ENCODE measurements at regions not wholly inside any gene's neighbourhood (a gene's known extent, or its start where the extent isn't known, plus 50 kb on each side); places are given as distances from the start of the nearest gene placed in this dataset.
A peak's percentile ranks its signal among the peaks of the same experiment; 100 is the strongest.

DNA sequence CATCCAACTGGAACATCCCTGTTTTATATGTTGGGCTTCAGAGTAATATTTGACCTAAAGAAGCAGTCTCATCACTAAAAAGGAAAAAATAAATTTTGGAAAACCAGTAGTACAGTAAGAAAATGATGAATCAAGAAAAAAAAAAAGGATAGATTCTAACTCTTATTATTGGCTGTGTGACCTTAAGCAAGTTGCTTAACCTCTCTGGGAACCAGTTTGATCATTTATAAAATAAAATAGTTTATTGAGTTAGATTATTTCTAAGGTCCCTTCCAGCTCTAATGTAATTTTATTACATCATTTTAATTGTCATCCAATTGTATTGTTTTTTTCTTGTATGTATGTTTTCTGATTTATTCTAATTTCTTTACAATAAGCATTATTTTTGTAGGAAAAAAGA is 127.0 kb downstream of the PRELID2 start:
- DNase-seq, result no peak

DNA sequence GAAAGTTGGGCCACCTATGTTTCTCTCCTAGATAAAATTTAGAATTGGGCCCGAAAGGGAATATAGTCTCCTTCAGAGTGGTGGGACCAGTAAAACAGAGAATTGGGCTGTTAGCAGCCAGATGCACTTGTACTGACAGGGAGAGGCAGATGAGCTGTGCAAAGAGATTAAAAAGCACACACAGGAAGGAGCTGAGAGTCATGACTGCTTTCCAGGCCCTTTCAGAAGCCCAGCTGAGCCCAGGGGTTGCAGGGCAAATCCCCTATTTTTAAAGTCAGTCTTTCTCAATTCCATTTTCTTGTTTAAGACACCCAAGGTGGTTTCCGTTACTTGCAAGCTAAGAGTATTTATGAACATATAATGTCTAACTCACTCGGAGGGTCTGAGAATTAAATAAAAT is 130.4 kb downstream of the PRELID2 start:
- DNase-seq, result no peak

DNA sequence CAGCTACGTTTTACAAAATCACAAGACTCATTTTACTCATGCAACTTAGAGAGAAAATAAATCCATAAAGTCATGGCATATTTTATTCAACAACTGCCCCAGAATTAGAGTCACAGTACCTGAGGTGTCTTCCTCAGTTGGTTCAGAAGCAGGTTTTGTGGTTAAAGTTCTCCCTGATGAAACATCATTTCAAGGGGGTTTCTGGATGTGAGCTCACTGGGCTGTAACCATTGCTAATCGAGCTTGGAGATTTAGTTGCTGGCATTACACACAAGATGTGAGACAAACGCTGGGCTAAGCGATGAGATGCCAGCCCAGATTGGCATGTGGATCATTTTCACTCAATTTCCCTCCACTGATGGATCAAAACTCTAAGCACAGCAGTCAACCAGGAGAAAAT is 131.3 kb downstream of the PRELID2 start:
- DNase-seq, result no peak

DNA sequence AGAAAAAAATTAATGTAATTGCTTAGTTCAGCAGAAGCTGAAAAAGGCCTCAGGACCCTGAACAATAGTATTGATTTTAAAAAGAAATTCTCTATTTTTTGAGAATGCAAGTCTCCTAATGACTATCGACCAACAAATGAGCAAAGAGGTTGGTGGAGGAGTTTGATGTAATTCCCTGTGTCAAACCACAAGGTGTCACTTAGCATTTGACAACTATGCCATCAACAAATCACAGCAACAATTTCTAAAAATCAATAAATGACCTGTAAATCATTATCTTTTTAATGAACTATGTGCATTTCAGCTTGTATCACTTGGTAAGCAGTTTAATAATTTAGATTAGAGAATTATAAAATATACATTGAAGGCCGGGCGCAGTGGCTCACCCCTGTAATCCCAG is 133.7 kb downstream of the PRELID2 start:
- DNase-seq, result no peak

DNA sequence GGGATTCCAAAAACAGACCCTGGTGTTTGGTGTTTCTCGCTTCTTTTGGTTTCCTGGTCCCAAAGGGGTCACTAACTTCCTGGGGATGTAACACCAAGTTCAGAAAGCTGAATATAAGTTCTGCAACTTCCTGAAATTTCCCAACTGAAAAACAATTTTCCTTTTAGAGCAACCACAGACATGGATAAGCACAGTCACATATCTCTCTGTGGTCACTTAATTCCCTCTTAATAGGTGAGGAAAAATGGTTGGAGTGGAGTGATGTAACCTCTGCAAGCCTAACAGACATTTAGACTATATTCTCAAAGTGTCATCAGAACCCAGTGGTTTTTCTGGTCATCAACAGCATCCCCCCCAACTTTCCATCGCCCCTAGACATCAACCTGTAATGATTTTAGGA is 135.3 kb downstream of the PRELID2 start:
- DNase-seq, result no peak

DNA sequence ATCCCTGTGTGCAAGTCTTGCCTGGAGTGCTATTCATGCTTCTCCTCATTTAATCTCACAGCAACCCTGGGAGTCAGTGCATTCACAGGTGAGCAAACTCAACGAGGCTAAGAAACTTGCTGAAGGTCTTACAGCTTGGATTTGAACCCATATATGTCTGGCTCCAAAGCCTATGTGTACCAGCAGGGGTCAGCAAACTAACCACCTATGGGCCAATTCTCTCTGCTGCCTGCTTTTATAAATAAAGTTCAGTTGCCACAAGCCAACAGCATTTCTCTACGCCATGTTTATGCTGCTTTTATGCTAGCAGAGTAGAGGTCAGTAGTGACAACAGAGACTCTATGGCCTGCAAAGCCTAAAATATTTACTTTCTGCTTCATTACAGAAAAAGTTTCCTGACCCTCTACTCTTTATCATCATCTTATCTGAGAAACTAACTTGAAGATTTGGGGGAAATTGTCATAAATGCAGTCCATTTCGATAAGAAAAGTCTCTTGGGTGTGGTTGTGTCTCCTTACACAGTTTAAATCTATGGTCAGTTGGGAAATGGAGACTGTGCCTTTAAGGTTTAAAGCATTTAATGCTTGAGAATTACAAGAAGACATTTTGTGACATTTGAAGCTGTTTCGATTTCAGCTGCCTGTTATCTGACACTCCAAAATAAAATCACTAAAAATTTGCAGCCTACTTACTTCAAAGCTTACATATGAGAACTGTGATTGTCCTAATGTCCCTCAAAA is 137.7 kb downstream of the PRELID2 start:
- peak in 1 of 2 experiments; percentile 25 for DNase-seq

DNA sequence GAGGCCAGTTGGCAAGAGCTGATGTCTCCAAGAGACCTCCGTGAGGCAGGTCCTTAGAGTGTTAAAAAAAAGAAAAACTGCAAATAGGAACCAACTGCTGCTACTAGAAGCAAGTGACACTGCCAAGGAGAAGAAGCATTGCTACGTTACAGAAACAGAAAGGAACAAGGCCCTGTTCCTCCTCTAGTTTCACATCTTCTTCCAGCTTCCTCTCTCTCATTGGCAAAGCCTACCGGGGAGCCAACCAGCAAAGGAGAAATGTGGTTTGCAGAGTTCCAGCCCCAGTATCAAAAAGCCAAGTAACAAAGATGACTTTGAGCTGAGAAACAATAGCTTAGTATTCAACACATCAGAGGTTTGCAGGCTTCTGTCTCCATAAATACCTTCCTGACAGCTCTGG is 145.9 kb downstream of the PRELID2 start:
- no peak for DNase-seq

DNA sequence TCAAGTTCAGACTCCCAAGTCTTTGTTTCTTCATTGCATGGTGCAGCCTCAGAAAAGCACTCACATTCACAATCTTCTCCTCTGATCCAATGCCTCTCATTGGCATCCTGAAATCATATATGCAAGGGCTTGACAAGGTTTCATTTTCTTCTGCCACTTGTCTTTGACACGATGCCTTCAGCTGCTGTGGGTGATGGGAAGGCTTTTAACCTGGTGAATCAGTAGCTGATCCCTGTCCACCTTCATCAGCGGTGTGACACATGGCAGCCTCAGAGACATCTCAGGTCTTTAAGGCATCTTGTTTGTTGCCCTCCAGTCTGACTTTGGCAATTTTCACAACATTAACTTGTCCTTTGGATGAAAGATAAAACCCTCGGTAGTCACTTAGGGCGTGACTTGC is 147.2 kb downstream of the PRELID2 start:
- no peak for DNase-seq

DNA sequence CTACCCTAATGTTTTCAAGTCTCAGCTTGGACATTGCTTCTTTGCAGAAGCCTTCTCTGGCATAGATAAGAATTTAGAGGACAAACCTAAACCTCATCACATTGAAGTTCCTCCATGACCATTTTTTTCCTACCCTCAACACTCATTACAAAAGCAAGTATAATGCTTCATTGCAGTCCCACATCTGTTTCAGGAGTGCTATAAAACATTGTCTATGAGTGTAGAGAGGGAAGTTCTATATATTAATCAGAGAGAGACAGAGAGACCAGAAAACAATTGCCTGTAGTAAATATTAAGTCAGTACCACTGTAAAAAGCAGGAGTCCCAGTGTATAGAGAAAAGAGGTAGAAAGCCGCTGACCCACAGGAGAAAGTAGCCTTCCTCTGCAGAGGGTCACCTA is 149.7 kb downstream of the PRELID2 start:
- DNase-seq, result no peak

DNA sequence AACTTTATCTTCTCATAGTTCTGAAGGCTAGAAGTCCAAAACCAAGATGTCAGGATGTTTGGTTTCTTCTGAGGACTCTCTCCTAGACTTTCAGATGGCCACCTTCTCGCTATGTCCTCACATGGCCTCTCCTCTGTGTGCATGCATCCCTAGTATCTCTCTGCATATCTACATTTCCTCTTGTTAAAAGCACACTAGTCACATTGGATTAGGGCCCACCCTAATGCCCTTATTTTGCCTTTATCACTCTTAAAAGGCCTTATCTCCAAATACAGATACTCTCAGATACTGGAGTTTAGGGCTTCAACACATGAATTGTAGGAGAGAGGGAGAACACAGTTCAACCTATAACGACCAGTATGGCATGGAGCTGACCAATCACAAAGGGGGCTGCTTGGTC is 151.7 kb downstream of the PRELID2 start:
- DNase-seq, result no peak

DNA sequence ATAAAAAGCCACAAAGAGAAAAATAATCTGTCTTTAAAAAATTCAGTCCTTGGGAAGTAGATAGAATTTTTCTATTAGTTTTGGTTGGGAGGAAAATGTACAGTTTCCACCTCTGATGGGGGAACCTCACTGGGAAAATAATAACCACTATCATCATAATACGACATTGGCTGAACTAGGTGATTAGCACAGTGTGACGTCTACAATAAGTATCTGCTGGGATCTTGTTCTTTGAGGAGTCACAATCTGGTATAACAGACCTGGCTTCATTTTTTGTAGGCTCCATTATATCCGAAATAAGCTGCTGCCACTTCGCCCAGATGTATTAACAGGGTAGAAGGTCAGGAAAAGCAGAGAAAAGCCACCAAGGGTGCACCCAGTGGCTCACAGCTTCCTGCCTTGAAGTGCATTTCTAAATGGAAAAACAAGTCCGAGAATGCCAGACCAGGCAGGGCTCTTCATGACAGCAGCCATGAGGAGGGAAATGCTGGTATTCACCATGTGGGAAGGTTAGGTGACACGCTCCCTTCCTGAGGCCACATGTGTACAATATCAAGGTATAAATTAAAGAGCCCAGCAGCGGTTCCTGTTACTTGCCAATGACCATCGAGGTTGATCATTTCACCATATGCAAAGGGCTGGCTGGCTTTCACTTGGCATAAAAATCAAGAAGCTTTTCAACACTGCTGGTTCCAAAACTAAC is 152.8 kb downstream of the PRELID2 start:
- no peak for DNase-seq

DNA sequence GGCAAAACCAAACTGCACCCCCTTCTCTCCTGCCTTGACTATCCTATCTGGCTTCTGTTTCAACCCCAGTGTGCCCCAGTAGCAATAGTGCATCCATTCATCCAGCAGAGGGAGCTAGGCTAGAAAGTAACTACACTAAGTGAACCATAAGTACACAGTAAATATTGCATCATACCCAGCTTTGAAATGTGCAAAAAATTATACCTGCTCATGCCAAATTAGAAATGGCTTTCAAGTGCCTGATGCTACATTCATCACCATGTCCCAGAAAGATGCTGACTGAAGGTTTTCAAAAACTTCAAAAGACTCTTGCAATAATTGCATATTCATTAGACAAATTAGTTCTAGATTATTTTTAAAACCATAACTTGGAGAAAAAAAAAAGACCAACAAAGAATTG is 153.5 kb downstream of the PRELID2 start:
- DNase-seq, result peak; percentile 27 to 33

DNA sequence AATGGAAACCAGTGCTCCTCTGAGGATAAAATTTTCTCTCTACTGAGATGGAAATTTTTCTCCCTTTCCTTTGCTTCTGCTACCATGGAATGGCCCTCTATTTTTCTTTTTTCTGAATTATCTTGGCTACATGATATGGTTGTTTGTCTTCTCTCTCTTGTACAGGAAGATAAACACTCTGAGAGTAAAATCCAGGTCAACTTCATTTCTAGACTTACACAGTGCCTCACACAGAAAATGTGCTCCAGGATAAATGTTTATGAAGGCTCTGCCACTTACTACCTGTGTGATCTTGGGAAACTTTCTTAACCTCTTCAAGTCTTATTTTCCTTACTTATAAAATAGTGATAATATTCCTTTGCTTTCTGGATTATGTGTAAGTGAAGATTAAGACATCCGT is 153.9 kb downstream of the PRELID2 start:
- DNase-seq, result no peak

DNA sequence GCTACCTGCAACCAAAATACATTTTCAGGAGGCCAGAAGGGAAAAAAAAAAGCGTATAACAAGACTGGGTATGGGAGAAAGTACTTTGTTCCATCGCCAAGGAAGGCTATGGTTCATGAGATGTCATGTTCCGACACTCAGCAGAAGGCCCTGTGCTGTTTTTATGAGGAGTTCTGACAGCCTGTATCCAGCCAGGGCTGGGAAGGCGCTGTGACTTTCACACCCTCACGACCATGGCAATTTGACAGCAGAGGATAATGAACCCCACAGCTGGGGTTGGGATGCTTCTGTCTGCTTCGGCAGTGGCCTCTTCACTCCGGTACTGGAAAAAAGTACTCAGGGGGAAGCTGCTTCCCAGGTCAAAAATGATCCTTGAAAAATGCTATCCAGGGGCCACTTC is 154.4 kb downstream of the PRELID2 start:
- DNase-seq, result no peak

DNA sequence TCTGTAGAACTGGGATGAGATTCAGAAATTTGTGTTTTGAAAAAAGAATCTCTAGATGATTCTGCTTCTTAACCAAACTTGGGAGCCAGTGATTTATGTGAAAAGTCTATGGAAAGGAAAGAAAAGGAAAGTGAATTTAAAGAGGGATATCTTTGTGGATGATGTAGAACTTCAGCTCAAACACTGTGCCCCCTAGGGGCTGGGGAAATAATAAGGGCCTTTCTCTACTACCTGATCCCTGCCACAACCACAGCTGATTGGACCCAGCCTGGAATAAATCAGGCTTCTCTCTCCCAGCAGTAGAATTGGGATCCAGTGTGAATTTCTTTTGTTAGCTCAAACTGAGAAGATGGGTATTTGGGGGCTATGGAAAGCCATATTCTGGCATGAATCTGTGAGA is 155.0 kb downstream of the PRELID2 start:
- DNase-seq, result no peak

DNA sequence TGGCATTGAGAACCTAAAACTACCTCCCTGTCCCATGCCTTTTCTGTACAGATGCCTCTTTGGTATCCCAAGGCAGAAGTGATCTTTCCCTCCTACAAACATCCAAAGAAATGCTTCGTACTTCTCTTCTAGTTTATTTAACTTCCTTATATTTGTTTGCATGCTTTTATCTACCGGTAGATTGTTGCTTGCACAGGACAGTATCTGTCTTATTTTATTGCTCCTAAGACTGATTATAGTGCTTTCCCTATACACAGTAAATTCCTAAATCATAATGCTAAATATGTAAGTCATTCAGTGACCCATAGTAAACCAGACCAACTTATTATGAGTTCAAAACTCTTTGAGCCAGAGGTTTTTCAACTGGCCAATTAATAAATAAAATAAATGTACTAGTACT is 156.9 kb downstream of the PRELID2 start:
- no peak for DNase-seq

DNA sequence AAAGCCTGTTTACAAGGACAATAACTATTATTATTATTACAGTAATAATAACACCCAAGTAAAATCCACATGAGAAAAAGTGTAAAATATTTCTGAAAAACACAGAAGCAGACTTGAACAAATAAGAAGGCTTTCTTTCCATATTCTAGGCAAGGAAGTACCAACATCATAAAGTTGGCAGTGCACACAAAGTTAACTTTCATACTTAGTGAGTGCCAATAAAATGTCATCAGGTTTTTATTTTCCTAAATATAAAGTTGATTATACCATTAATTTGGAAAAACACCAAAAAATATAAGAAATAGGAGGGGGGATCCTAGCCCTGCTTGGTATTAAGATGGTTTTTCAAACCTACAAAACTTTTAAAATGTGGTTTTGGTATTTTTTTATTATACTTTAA is 161.4 kb downstream of the PRELID2 start:
- no peak for DNase-seq

DNA sequence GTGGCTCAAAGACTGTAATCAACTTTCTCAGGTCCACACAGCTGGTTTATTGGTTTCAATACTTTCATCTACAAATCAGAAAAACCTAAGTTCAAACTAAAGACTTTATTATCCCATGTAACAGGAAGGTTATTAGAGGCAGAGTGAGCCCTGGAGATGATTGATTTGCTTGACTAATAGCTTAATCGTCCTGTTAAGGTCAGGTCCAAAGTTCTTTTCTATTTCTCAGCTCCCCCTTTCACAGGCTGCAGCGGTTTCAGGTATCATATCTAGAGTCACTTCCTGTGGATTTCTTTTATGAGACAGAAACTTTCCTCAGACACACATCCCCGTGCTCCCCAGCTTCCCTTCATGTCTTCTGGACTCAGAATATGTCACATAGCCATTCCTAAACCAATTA is 166.4 kb downstream of the PRELID2 start:
- no peak for DNase-seq

DNA sequence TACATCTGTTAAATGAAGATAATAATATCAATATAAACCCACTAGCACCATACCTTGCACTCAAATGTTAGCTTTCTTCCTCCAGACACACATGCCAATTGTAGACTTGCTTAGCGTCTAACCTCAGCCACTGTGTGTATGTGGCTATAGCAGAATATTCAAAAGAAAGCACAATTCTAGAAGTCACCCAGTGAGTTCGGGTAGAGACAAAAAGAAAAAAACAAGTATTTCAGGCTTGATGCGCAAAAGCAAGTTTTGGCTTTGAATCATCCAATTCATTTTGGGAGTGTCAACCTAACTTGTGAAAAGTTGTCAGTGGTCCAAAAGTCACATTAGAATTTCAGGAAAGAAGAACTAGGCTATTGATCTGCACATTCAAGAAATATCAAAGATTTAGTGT is 167.4 kb downstream of the PRELID2 start:
- no peak for DNase-seq

DNA sequence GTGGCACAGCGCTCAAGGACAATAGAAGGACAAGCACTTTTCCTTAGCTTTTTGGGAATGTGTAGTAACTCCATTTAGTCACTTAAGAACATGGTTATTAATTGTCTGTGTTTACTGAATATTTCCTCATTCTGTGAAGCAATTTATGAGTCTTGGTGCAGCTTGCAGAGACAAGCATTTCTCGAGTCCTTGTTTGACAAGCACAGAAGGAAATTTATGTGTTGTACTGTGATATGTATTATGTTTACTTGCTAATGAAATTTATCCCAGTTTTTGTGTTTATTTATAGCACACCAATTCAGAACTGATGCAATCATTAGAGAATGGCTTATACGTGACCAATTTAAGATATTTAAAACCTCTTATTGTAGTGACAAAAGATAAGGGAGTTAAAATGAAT is 168.6 kb downstream of the PRELID2 start:
- DNase-seq, result no peak

DNA sequence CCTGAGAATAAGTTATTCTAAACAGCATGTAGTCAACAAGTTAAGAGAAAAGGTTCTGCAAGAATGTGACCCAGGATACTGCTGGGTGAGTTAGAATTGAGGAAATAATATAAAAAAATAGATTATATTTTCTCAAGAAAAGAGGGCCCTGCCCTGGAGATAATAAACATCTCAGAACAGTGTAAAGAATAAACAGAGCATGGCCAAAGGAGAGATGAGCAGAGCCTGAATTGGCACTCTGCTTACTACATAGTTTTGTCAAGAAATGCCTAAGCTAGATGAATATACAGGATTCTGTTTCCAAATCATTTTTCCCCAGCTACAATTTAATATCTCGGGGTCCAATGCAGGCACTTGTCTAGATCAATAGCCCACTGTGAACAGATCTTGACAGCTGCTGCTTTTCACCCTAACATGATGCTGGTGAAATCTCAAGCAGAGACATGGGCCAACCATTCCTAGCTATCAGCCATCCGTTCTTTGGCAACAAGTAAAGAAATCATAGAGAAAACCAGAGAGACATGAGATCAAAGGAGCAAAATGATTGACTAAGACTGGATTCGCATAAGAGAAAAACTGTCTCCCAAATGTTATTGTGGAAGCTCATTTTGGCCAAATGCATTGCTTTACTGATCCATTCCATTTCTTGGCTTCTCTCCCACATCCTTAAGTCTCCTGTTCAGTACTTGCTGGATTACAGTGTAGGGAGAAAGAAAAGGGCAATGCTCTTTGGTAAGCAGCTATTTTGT is 173.2 kb downstream of the PRELID2 start:
- no peak for DNase-seq

DNA sequence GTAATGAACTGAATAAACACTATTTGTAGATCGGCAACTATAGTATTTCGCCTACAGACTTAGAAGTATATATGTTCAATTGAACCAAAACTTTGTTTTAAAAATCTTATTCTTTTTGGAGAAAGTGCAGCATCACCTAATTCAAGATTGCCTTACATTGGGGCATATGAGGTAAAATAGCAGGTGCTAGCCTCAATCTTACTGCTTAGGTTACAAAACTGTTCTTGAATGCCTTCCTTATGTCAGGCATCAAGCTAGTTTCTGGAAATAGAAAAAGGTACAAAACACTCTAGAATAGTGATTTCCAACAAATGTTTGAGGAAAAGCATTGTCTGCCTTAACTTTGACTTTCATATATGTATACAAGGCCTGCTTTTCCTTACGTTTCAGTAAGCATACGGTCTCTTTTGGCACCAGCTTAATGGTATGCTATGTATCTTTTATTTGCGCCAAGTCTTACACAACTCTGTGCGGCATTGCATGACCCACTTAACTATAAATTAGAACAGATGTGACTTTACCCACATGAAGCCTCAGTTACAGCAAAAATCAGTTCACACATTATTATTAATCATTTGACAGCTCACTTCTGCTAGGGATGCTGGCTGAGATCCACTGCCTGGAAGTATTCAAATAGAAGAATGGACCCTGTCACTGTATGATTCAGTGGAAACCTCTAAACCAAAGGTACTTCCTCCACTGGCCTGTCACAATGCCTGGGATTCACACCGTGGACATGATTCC is 174.1 kb downstream of the PRELID2 start:
- DNase-seq, result no peak

DNA sequence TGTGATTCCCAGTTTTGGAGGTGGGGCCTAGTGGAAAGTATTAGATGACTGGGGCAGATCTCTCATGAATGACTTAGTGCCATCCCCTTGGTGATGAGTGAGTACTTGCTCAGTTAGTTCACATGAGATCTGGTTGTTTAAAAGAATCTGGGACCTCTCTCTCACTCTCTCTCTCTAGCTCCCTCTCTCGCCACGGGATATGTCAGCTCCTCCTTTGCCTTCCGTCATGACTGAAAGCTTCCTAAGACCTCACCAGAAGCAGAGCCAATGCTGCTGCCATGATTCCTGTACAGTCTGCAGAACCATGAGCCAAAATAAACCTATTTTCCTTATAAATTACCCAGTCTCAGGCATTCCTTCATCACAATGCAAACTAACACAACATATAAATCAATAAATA is 176.7 kb downstream of the PRELID2 start:
- no peak for DNase-seq

Measured in activated T-cell treated with anti-CD3 and anti-CD28 coated beads, Interleukin-2, amount 50 U/mL, for 48 hours (primary cell).